Fibroblast of upper back skin (primary cell): ENCODE measurements at regions not wholly inside any gene's neighbourhood (a gene's known extent, or its start where the extent isn't known, plus 50 kb on each side); places are given as distances from the start of the nearest gene placed in this dataset.
A peak's percentile ranks its signal among the peaks of the same experiment; 100 is the strongest.
"Not testable (repeated sequence)": the region's sequence is repeated elsewhere in the genome, so short reads cannot be mapped to it uniquely, and the experiment has no call there.

Experiments
- DNase-seq: peaks from one replicate; pipeline ENCODE4 v3.0.0-alpha.2; 2013

GRCh38 chr18:4755848-4756247 is 300.7 kb upstream of the DLGAP1 start:
- DNase-seq = no peak

DNA sequence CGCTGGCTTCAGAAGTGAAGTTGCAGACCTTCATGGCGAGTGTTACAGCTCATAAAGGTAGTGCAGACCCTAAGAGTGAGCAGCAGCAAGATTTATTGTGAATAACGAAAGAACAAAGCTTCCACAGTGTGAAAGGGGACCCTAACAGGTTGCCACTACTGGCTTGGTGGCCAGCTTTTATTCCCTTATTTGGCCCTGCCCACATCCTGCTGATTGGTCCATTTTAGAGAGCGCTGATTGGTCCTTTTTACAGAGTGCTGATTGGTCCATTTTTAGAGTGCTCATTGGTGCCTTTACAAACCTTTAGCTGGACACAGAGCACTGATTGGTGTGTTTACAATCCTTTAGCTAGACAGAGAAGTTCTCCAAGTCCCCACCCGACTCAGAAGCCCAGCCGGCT is 298.0 kb upstream of the DLGAP1 start:
- DNase-seq = not testable (repeated sequence)

GRCh38 chr18:4751523-4751922 is 296.4 kb upstream of the DLGAP1 start:
- DNase-seq = no peak

GRCh38 chr18:4750393-4751346 is 295.6 kb upstream of the DLGAP1 start:
- DNase-seq = no peak

- DNase-seq = no peak
Observed at GRCh38 chr18:4748975-4749374, 293.9 kb upstream of the DLGAP1 start.

- no peak for DNase-seq
Observed at GRCh38 chr18:4734903-4735302, 279.8 kb upstream of the DLGAP1 start.

DNA sequence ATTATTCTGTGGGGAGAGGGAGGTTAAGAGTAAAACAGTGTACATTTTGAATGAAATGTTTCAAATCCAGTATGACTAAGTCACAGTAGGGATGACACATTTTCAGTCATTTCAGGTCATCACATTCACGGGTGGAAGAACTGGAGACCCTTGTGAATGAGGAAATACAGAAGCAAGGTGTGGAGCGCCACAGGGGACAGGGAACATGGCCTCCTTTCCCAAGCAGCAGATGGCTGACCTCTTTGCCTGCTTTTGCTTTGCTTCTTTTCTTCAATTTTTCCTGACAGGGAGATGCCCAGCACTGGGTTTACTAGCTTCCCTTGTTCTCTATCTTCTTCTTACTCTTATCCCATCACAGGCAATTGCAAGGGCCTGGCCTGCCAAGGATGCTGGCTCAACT is 278.9 kb upstream of the DLGAP1 start:
- DNase-seq = no peak

DNA sequence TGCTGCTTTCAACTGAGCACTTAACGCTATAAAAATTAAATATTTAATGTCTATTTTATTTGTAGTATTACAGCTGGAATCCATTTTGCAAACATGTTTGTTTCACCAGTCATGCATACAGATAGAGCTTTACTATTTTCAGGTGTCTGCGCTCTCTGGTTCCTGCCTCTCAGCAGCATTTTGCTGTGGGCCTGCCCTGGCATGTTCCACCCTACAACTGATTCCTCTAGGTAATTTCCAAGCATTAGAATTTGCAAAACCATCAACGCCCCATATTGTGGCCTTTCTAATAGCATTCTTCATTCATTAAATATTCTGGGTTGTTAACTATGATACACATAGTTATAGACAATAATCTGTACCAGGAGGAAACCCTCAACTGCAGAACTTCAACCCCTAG is 266.4 kb upstream of the DLGAP1 start:
- no peak for DNase-seq

DNA sequence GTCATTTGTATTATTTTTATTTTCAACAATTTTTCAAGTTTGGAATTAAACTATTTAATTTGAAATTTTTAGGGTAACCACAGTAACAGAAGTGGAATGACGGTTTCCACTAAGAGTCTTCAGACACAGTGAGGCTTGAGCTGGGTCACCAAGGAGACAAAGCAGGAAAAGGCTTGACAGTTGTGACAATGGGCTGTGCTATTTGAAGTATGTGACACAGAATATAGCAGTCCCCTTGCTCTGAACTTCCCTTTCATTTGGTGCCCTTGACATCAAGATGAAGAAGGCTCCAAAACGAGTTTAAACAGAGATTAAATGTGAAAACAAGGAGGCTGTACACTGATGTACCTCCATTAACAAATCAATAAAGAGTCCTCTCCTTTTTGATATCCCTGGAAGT is 265.4 kb upstream of the DLGAP1 start:
- no peak for DNase-seq

- no peak for DNase-seq
Observed at GRCh38 chr18:4705894-4706293, 250.8 kb upstream of the DLGAP1 start.

GRCh38 chr18:4704781-4705180 is 249.7 kb upstream of the DLGAP1 start:
- no peak for DNase-seq

DNA sequence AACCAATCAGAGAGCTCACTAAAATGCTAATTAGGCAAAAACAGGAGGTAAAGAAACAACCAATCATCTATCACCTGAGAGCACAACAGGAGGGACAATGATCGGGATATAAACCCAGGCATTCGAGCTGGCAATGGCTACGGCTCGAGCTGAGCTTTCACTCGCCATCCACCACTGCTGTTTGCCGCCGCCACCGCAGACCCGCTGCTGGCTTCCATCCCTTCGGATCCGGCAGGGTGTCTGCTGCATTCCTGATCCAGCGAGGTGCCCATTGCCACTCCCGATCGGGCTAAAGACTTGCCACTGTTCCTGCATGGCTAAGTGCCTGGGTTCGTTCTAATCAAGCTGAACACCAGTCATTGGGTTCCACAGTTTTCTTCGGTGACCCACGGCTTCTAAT is 236.7 kb upstream of the DLGAP1 start:
- no peak for DNase-seq

DNA sequence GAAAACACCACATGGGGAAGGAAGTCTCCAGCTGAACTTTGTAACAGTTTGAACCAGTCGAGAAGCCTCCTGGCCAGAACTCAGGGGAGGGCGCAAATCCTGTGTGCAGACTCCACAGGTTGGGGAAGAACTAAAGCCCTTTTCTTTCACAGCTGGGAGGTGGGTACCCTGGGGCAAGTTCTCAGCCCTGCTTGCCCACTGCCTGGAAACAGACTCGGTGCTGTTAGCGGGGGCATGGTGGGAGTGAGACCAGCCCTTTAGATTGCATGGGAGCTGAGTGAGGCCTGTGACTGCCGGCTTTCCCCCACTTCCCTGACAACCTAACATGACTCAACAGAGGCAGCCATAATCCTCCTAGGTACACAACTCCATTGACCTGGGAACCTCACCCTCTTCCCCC is 223.6 kb upstream of the DLGAP1 start:
- DNase-seq = not testable (repeated sequence)

DNA sequence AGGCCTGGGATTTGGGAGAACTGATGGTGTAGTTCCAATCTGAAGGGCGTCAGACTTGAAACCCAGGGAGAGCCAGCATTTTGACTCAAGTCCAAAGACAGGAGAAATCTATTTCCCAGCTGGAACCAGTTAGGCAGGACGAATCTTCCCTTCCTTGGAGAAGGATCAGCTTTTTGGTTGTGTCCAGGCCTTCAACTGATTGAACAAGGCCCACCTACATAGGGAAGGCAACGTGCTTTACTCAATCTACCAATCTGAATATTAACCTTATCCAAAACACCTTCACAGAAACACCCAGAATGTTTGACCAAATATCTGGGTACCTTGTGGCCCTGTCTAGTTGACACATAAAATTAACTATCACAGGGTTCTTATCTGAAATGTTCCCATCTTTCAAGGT is 221.9 kb upstream of the DLGAP1 start:
- no peak for DNase-seq

GRCh38 chr18:4672162-4672561 is 217.1 kb upstream of the DLGAP1 start:
- DNase-seq = no peak

- DNase-seq = no peak
Observed at GRCh38 chr18:4658804-4659203, 203.7 kb upstream of the DLGAP1 start.

DNA sequence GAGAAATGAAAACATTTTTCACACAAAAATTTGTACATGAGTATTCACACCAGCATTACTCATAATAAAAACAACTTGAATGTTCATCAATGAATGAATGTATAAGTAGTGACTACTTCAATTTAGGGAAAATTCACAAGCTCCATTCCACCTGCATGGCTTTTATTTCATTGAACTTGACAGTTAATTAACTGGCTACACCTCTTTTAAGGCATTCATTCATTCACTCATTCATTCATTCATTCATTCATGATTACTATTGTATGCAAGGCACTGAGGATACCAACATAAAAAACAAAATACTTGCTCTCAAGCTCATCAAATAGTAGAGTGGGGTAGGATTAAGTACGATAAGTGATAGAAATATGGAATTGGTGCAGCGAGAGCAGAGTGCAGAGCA is 198.3 kb upstream of the DLGAP1 start:
- no peak for DNase-seq

DNA sequence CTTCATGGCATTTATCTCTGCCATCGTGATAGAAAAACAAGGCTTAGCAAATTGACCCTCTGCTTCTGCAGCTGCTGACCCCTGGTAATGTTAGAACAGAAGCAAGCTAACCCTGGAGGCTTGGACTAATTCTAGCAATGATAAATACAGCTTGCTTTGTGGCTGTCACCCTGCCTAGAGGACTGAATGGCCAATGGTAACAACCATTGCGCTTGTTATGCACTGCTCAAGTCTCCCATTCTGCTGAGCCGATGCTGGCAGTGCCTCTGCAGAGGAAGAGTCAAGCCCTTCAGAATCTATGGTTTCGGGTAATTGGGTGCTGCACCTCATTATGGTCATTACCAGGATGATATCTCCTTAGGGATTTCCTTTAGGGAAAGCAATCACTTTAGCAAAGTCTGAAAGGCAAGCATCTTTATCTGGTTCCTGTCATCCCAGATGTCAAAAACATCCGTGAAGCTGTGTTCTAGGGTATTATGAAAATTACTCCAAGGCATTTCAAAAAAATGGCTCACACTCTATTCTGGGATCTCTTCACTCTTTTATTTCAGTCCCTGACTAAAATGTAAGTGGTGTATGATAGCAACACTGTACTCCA is 186.8 kb upstream of the DLGAP1 start:
- DNase-seq = no peak

GRCh38 chr18:4640349-4641012 is 185.4 kb upstream of the DLGAP1 start:
- no peak for DNase-seq

DNA sequence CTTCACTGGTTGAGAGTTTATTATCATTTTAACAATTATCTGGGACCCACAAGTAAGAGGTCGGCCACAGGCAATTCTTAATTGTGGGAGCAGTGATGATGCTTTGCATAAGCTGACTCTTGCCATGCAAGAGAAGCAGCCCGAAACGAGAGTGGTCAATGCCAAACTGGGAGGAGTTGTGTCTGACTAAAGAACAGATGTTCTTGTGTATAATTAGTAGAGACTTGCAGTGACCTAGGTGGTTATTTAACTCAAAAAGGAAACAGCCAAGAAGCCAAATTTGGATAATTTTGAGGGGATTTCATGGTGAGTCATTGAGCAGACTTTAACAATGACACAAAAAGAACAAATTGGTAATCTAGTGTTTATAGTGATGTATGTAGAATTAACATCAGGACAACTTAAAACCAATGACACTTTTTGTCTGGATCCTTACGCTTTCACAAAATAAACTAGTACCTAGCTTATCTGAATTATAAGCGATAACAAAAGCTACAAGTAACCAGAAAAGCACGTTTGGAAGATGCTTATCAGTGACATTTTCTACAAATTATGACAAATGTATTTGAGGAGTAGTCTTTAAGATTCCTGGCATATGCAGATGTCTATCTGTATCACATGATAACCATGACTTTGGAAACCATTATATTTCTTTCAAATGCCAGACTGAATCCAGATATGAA is 184.7 kb upstream of the DLGAP1 start:
- no peak for DNase-seq

DNA sequence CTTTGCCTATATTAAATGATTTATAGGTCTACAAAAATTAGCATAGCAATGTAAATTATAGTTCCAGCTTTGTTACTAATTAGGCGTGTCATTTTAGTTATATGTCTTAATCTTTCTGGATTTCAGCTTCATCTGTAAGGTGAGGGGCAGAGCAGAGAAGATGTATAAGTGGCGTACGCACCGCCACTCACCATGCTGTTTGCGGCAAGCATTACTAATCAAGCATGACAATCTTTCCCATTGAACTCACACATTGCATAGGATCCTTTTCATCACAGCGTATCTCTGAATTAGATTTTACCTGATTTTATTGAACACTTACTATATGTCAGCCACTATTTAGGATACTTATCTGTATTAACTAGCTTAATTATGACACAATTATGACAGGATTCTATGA is 183.6 kb upstream of the DLGAP1 start:
- no peak for DNase-seq

GRCh38 chr18:4637876-4638275 is 182.8 kb upstream of the DLGAP1 start:
- DNase-seq = no peak

- peak; percentile 21 for DNase-seq
Observed at GRCh38 chr18:4636967-4637366, 181.9 kb upstream of the DLGAP1 start.
